ENCODE measurements at regions not wholly inside any gene's neighbourhood (a gene's known extent, or its start where the extent isn't known, plus 50 kb on each side); places are given as distances from the start of the nearest gene placed in this dataset.

DNA sequence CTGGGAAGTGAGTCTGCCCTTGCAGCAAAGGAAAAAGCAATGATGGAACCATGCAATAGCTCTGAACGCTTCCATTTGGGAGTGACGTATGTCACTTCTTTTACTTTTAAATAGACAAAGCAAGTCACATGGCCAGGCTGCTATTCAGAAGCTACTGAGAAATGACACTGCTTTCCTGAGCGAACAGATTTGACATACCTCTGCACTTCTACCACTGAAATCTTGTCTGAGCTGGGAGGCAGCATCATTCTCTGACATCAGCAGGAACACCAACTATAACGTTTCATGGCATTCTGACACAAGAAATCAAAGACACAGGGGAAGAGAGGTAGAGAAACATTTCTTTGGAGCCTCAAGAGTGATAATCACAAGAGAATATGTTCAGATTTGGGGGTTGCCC lies 271.1 kb downstream of the SNX13 start:
- Mint-ChIP-seq H3K36me3 (ENCODE audit: low read depth) (no peaks in the 10 kb centered on the region), H3K9me3 (ENCODE audit: low read depth) (peaks cover under 1% of the 10 kb centered on the region), H3K27me3 (ENCODE audit: low read depth) (no peaks in the 10 kb centered on the region), H3K4me1 (ENCODE audit: low read depth) (peaks cover 9% of the 10 kb centered on the region), H3K27ac (ENCODE audit: unreplicated experiment) (no peak overlapping the region), H3K4me3 (ENCODE audit: unreplicated experiment) (no peak overlapping the region)
- TF ChIP-seq, protein P1, sequence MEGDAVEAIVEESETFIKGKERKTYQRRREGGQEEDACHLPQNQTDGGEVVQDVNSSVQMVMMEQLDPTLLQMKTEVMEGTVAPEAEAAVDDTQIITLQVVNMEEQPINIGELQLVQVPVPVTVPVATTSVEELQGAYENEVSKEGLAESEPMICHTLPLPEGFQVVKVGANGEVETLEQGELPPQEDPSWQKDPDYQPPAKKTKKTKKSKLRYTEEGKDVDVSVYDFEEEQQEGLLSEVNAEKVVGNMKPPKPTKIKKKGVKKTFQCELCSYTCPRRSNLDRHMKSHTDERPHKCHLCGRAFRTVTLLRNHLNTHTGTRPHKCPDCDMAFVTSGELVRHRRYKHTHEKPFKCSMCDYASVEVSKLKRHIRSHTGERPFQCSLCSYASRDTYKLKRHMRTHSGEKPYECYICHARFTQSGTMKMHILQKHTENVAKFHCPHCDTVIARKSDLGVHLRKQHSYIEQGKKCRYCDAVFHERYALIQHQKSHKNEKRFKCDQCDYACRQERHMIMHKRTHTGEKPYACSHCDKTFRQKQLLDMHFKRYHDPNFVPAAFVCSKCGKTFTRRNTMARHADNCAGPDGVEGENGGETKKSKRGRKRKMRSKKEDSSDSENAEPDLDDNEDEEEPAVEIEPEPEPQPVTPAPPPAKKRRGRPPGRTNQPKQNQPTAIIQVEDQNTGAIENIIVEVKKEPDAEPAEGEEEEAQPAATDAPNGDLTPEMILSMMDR (IDR thresholded peaks at IDR 0.05), result no peak
- DNase-seq (ENCODE audit: low spot score), result no peak

DNA sequence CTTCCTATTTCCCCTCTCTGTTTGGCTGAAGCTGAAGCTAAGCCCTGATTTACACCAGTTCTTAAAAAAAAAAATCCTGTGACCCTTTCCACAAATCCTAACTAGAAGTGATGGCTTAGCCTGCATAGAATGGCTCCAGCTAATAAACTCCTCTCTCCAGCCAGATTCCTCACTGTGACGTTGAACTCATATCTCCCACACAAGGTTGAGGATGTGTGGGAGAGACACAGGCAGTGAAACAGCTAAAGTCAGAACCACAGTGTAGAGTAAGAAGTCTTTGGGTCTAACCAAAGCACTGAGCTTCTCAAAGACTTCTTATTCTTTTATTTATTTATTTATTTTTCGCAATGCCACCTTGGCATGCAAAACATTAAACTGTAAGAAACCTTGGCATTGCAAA lies 268.3 kb downstream of the SNX13 start:
- H3K27ac Mint-ChIP-seq (ENCODE audit: unreplicated experiment), result no peak overlapping the region
- H3K36me3 Mint-ChIP-seq (ENCODE audit: low read depth), result peaks cover 2% of the 10 kb centered on the region
- H3K4me3 Mint-ChIP-seq (ENCODE audit: unreplicated experiment), result no peak overlapping the region
- no peak for DNase-seq (ENCODE audit: low spot score)
- H3K4me1 Mint-ChIP-seq (ENCODE audit: low read depth), result peaks cover 18% of the 10 kb centered on the region
- TF ChIP-seq, protein P1 (IDR thresholded peaks at IDR 0.05), result no peak
- H3K27me3 Mint-ChIP-seq (ENCODE audit: low read depth), result no peaks in the 10 kb centered on the region
- H3K9me3 Mint-ChIP-seq (ENCODE audit: low read depth), result peaks cover 10% of the 10 kb centered on the region

DNA sequence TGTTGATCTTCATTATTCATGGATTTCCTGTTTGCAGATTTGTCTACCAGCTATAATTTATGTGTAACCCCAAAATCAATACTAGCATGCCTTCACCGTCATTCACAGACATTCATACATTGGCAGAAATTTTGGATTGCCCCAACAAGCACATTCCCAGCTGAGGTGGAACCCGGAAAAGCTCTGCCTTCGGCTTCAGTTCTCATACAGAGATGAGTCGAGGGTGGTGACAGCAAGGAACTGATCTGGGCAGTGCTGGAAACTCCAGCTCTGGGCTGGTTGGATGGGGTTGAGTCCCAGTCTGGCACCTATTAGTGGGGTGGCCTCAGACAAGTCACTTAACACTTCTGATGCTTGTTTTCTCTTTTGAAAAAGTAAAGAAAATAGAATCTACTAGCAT lies 267.5 kb downstream of the SNX13 start:
- H3K36me3 Mint-ChIP-seq (ENCODE audit: low read depth), result peaks cover 2% of the 10 kb centered on the region
- H3K4me3 Mint-ChIP-seq (ENCODE audit: unreplicated experiment), result no peak overlapping the region
- no peak for DNase-seq (ENCODE audit: low spot score)
- no peaks in the 10 kb centered on the region for H3K27me3 Mint-ChIP-seq (ENCODE audit: low read depth)
- peaks cover 25% of the 10 kb centered on the region for H3K4me1 Mint-ChIP-seq (ENCODE audit: low read depth)
- peaks cover 10% of the 10 kb centered on the region for H3K9me3 Mint-ChIP-seq (ENCODE audit: low read depth)
- H3K27ac Mint-ChIP-seq (ENCODE audit: unreplicated experiment), result no peak overlapping the region
- TF ChIP-seq, protein P1 (IDR thresholded peaks at IDR 0.05), result no peak

DNA sequence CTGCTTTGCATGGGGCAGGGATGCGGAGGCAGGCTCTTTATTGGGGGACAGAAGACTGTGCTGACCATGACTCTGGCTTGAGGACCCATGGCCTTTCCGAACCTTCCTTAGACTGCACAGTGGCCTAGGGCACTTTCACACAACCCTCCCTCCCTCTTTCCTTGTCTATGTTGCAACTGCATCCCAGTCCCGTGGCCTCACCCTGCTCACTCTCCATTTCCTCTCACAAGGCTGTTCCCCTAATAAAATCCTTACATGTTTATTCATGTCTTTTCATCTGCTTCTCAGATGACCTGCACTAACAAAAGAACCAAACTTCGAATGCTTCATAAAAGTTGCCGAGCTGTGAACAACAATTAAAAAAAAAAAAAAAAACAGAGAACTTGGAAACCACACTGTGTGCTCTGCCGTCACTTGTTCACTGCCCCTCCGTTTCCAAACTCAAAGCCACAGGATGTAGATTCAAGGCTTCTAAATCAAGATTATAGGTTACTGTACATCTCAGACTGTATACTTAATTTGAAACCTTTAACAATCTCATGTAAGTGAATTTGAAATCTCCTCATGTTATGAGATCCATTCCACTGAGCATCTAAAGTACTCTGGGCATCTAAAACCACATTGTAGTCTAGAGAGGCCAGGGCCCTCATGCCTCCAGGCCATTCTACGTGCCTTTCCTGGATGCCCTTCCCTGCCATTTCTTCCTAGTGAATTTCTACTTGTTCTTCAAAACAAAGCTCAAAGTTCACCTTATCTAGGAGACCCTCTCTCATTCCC lies 265.9 kb downstream of the SNX13 start:
- Mint-ChIP-seq H3K4me1 (ENCODE audit: low read depth) (peaks cover 41% of the 10 kb centered on the region), H3K36me3 (ENCODE audit: low read depth) (peaks cover 2% of the 10 kb centered on the region), H3K27ac (ENCODE audit: unreplicated experiment) (no peak overlapping the region), H3K27me3 (ENCODE audit: low read depth) (no peaks in the 10 kb centered on the region), H3K4me3 (ENCODE audit: unreplicated experiment) (no peak overlapping the region), H3K9me3 (ENCODE audit: low read depth) (peaks cover 10% of the 10 kb centered on the region)
- TF ChIP-seq, protein P1 (IDR thresholded peaks at IDR 0.05), result no peak
- DNase-seq (ENCODE audit: low spot score), result no peak

DNA sequence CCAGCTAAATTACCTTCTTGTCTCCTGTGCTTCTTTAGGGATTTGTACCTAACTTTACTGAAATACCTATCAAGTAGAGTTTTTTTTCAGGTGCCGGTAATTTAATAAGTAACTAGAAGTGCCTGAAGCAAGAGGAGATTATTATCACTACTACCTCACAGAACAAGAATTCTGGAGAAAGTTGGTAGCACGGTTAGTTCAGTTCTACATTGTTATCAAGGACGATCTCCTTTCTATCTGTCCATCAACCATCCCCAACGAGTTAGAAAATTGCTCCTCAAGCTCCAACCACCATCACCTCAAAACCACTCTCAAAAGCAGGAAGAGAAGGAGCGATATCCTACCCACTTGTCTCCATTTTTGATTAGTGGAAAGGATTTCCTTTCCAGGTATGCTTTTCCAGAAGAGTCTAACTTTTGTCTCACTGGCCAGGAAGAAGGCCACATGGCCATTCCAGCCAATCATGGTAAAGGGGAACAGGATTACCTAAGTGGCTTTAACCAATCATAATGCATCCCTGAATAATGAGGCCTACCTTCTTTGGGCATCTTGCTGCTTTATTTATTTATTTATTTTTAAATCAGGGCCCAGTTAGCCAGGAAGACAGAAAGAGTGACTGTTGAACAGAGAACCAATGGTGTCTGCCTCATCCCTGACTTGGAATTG lies 265.2 kb downstream of the SNX13 start:
- Mint-ChIP-seq H3K4me3 (ENCODE audit: unreplicated experiment) (no peak overlapping the region), H3K27ac (ENCODE audit: unreplicated experiment) (no peak overlapping the region), H3K27me3 (ENCODE audit: low read depth) (no peaks in the 10 kb centered on the region), H3K36me3 (ENCODE audit: low read depth) (peaks cover 2% of the 10 kb centered on the region), H3K4me1 (ENCODE audit: low read depth) (peaks cover 48% of the 10 kb centered on the region), H3K9me3 (ENCODE audit: low read depth) (peaks cover 10% of the 10 kb centered on the region)
- DNase-seq (ENCODE audit: low spot score), result no peak
- TF ChIP-seq, protein P1 (IDR thresholded peaks at IDR 0.05), result no peak

Measured in chondrocyte (in vitro differentiated cells).